ENCODE measurements at regions not wholly inside any gene's neighbourhood (a gene's known extent, or its start where the extent isn't known, plus 50 kb on each side); places are given as distances from the start of the nearest gene placed in this dataset.

- Histone ChIP-seq H3K9ac (ENCODE audit: low read depth in 1 of 2, low read length in 2 of 2) (no peak overlapping the region), H3K27me3 (ENCODE audit: control insufficient read depth in 4 of 4, insufficient read depth in 4 of 4, low read length in 3 of 4) (no peaks in the 10 kb centered on the region), H3K36me3 (ENCODE audit: control insufficient read depth in 4 of 4, insufficient read depth in 3 of 4, low read depth in 1 of 4, low read length in 3 of 4) (no peaks in the 10 kb centered on the region), H3K27ac (ENCODE audit: low read depth in 1 of 2, low read length in 2 of 2) (no peak overlapping the region), H3K4me1 (ENCODE audit: control insufficient read depth in 4 of 4, insufficient read depth in 4 of 4, low read length in 3 of 4) (no peaks in the 10 kb centered on the region), H3K9me3 (ENCODE audit: control insufficient read depth in 4 of 4, low read length in 3 of 4) (no peaks in the 10 kb centered on the region), H3K4me3 (ENCODE audit: low read depth in 1 of 3, low read length in 3 of 3) (no peak overlapping the region)
- no peak for DNase-seq (ENCODE audit: low spot score)
- TF ChIP-seq YY1 (IDR thresholded peaks at IDR 0.05) (no peak), ZBTB33 (IDR thresholded peaks at IDR 0.05) (no peak), MAX (IDR thresholded peaks at IDR 0.05) (no peak), NR2F2 (IDR thresholded peaks at IDR 0.05) (no peak), TAF1 (conservative IDR thresholded peaks at IDR 0.05) (no peak), EGR1 (IDR thresholded peaks at IDR 0.05; ENCODE audit: low read depth in 2 of 2) (no peak), ATF3 (IDR thresholded peaks at IDR 0.05) (no peak), SP1 (IDR thresholded peaks at IDR 0.05) (no peak), JUND (IDR thresholded peaks at IDR 0.05) (no peak)
- WGBS = 72% methylated on average over 4 of the region's 4 CpGs
Observed at GRCh38 chr9:13868336-13868735, 445.6 kb downstream of the NFIB start.

- Histone ChIP-seq H3K27me3 (ENCODE audit: control insufficient read depth in 4 of 4, insufficient read depth in 4 of 4, low read length in 3 of 4) (no peaks in the 10 kb centered on the region), H3K27ac (ENCODE audit: low read depth in 1 of 2, low read length in 2 of 2) (no peak overlapping the region), H3K4me3 (ENCODE audit: low read depth in 1 of 3, low read length in 3 of 3) (no peak overlapping the region), H3K9ac (ENCODE audit: low read depth in 1 of 2, low read length in 2 of 2) (no peak overlapping the region), H3K4me1 (ENCODE audit: control insufficient read depth in 4 of 4, insufficient read depth in 4 of 4, low read length in 3 of 4) (no peaks in the 10 kb centered on the region), H3K9me3 (ENCODE audit: control insufficient read depth in 4 of 4, low read length in 3 of 4) (no peaks in the 10 kb centered on the region), H3K36me3 (ENCODE audit: control insufficient read depth in 4 of 4, insufficient read depth in 3 of 4, low read depth in 1 of 4, low read length in 3 of 4) (no peaks in the 10 kb centered on the region)
- DNase-seq (ENCODE audit: low spot score) = no peak
- no peak for TF ChIP-seq FOXA1 (IDR thresholded peaks at IDR 0.05)
- TF ChIP-seq CTCF (IDR thresholded peaks at IDR 0.05; ENCODE audit: low read depth, low read length, missing input control) = no peak
- no peak for TF ChIP-seq FOXA2 (IDR thresholded peaks at IDR 0.05)
- no peak for TF ChIP-seq SP1 (IDR thresholded peaks at IDR 0.05)
- no peak for TF ChIP-seq REST (IDR thresholded peaks at IDR 0.05)
- TF ChIP-seq YY1 (IDR thresholded peaks at IDR 0.05) = no peak
- TF ChIP-seq JUND (IDR thresholded peaks at IDR 0.05) = no peak
- TF ChIP-seq GABPA (IDR thresholded peaks at IDR 0.05 in 1 of 2, conservative IDR thresholded peaks at IDR 0.05 in 1 of 2) = no peak
- TF ChIP-seq RAD21 (IDR thresholded peaks at IDR 0.05) = no peak
- TF ChIP-seq ZBTB33 (IDR thresholded peaks at IDR 0.05) = no peak
- no peak for TF ChIP-seq EGR1 (IDR thresholded peaks at IDR 0.05; ENCODE audit: low read depth in 2 of 2)
- no peak for TF ChIP-seq ATF3 (IDR thresholded peaks at IDR 0.05)
- no peak for TF ChIP-seq HNF4A (conservative IDR thresholded peaks at IDR 0.05)
- no peak for TF ChIP-seq TAF1 (conservative IDR thresholded peaks at IDR 0.05)
- no peak for TF ChIP-seq NR2F2 (IDR thresholded peaks at IDR 0.05)
- no peak for TF ChIP-seq HNF4G (IDR thresholded peaks at IDR 0.05)
- TF ChIP-seq MAX (IDR thresholded peaks at IDR 0.05) = no peak
- 52% methylated on average over 1 of the region's 1 CpG for WGBS
Observed at GRCh38 chr9:13865869-13866268, 448.1 kb downstream of the NFIB start.
